Keratinocyte (primary cell): ENCODE measurements at regions not wholly inside any gene's neighbourhood (a gene's known extent, or its start where the extent isn't known, plus 50 kb on each side); places are given as distances from the start of the nearest gene placed in this dataset.

ENCODE experiments used
- DNase-seq: peaks from one replicate; pipeline ENCODE4 v3.0.0-alpha.2; 2011; ENCODE audit warnings: low read depth, missing footprints, low spot score
- FAIRE-seq: peaks from 2 replicates; lab custom pipeline; 2011; peaks lifted over from hg19 to GRCh38; lab: Jason Lieb, UNC
- H2AFZ ChIP-seq: 2 replicates; pipeline ENCODE4 v1.6.0; 2012; ENCODE audit warnings: low read length, control low read depth, inconsistent platforms; ENCODE audit not compliant: control insufficient read depth
- H3K27ac ChIP-seq: 2 replicates; pipeline ENCODE4 v1.5.1; 2011; ENCODE audit warnings: low read length; ENCODE audit not compliant: control insufficient read depth, insufficient read depth
- H3K27me3 ChIP-seq: 3 replicates; pipeline ENCODE4 v1.6.0; 2011; ENCODE audit warnings: low read length; ENCODE audit not compliant: control insufficient read depth, insufficient read depth; ENCODE audit errors: extremely low read depth
- H3K36me3 ChIP-seq, 2 experiments: 2 replicates in 1 of 2; 3 replicates in 1 of 2; pipeline ENCODE4 v1.5.1; 2011; ENCODE audit warnings: low read length in 2 of 2, mild to moderate bottlenecking in 1 of 2; ENCODE audit not compliant: control insufficient read depth in 2 of 2, insufficient read depth in 2 of 2; ENCODE audit errors: extremely low read depth in 1 of 2
- H3K4me1 ChIP-seq: 3 replicates; pipeline ENCODE4 v1.5.1; 2011; ENCODE audit warnings: low read length; ENCODE audit not compliant: control insufficient read depth, insufficient read depth; ENCODE audit errors: extremely low read depth
- H3K4me2 ChIP-seq: 3 replicates; pipeline ENCODE4 v1.6.0; 2011; ENCODE audit warnings: low read depth, low read length; ENCODE audit not compliant: control insufficient read depth, insufficient read depth; ENCODE audit errors: extremely low read depth
- H3K4me3 ChIP-seq, 3 experiments: fragments of 200-600 bp in 1 of 3; sonication (generic) in 1 of 3; 2 replicates in 2 of 3; 3 replicates in 1 of 3; pipeline ENCODE4 v1.5.1; 2011 to 2016; ENCODE audit warnings: low read length in 3 of 3, mild to moderate bottlenecking in 3 of 3, control low read depth in 2 of 3, inconsistent platforms in 1 of 3, low read depth in 1 of 3, mixed read lengths in 1 of 3, mixed run types in 1 of 3, moderate library complexity in 1 of 3; ENCODE audit not compliant: control insufficient read depth in 2 of 3, insufficient read depth in 2 of 3; ENCODE audit errors: extremely low read depth in 1 of 3
- H3K79me2 ChIP-seq: 2 replicates; pipeline ENCODE4 v1.6.0; 2012; ENCODE audit warnings: low read length; ENCODE audit not compliant: control insufficient read depth, insufficient read depth
- H3K9ac ChIP-seq: 3 replicates; pipeline ENCODE4 v1.6.0; 2011; ENCODE audit warnings: low read length; ENCODE audit not compliant: control insufficient read depth, insufficient read depth; ENCODE audit errors: extremely low read depth
- H3K9me1 ChIP-seq: 3 replicates; pipeline ENCODE4 v1.6.0; 2011; ENCODE audit warnings: low read length; ENCODE audit not compliant: control insufficient read depth, insufficient read depth; ENCODE audit errors: extremely low read depth
- H3K9me3 ChIP-seq: 2 replicates; pipeline ENCODE4 v1.5.1; 2012; ENCODE audit warnings: low read depth, low read length; ENCODE audit not compliant: control insufficient read depth
- H4K20me1 ChIP-seq: 3 replicates; pipeline ENCODE4 v1.6.0; 2011; ENCODE audit warnings: low read length; ENCODE audit not compliant: control insufficient read depth, insufficient read depth; ENCODE audit errors: extremely low read depth
- EZH2 ChIP-seq: IDR thresholded peaks from one replicate; pipeline ENCODE4 v1.6.1; 2012; ENCODE audit warnings: inconsistent platforms, mild to moderate bottlenecking, low read length, moderate library complexity
- dilution Hi-C: fragments of 300-500 bp; cut with MboI; formaldehyde crosslinking; loops from one replicate; pipeline ENCODE4 v1.7.0; 2020; ENCODE audit warnings: low sequenced_read_pairs; ENCODE audit not compliant: extremely low pct_ligation_motif_present
- TF ChIP-seq, protein P1 (sequence below), 3 experiments: IDR thresholded peaks in 1 of 3; conservative IDR thresholded peaks in 1 of 3; optimal IDR thresholded peaks in 1 of 3; 2 replicates in 2 of 3; 3 replicates in 1 of 3; pipeline versions ENCODE3 to v1.5.1; 2011; ENCODE audit warnings: low read length in 3 of 3, mild to moderate bottlenecking in 3 of 3, moderate library complexity in 2 of 3, control low read depth in 1 of 3, inconsistent platforms in 1 of 3; ENCODE audit not compliant: insufficient read depth in 2 of 3; ENCODE audit errors: extremely low read depth in 1 of 3

DNA sequence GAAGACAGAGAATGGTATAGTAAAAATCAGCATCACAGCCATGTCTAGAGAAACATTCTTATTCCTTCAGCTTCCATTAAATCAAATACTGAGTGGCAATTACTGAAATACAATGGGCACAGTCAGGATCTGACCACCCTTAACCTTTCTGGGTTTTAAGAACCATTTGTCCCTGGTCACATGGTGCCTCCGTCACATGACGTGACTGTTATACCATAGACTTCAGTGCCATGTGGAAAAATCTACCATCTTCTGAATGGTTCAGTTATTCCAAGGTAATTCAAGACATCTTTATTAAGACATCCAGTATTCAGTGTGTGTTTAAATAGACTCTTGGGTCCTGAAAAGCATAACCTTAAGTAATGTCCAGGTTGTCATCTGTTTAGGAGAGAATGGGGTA lies 553.1 kb upstream of the FLRT2 start:
- dilution Hi-C loops = no loop called here

DNA sequence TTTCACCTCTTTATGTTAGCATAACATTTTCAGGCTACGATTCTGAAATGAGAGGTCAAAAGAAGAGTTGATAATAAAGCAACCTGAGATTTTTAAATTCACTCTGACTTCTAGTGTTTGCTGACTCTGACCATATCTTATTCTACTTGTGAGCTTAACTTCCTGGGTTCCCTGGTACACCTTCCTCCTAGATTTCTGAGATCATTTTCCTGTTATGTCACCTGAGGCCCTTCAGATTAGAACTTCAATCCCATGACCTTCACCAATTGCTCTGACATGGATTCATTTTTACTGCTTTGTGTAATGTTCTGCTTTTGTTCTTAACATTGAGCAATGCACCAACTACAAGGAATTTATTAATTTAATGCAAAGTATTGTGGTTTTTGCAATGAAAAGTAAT lies 542.9 kb upstream of the FLRT2 start:
- dilution Hi-C loops = no loop called here

More for the DNA sequence above, 553.1 kb upstream of the FLRT2 start:
- Histone ChIP-seq H3K27ac (no peak overlapping the region), H3K36me3 (no peaks in the 10 kb centered on the region), H3K4me1 (peaks cover 13% of the 10 kb centered on the region), H3K9me3 (no peaks in the 10 kb centered on the region), H3K27me3 (no peaks in the 10 kb centered on the region), H2AFZ (no peak overlapping the region), H4K20me1 (no peaks in the 10 kb centered on the region), H3K4me3 (no peak overlapping the region), H3K4me2 (no peak overlapping the region), H3K9me1 (no peaks in the 10 kb centered on the region), H3K9ac (no peak overlapping the region), H3K79me2 (no peaks in the 10 kb centered on the region)
- TF ChIP-seq, protein P1, sequence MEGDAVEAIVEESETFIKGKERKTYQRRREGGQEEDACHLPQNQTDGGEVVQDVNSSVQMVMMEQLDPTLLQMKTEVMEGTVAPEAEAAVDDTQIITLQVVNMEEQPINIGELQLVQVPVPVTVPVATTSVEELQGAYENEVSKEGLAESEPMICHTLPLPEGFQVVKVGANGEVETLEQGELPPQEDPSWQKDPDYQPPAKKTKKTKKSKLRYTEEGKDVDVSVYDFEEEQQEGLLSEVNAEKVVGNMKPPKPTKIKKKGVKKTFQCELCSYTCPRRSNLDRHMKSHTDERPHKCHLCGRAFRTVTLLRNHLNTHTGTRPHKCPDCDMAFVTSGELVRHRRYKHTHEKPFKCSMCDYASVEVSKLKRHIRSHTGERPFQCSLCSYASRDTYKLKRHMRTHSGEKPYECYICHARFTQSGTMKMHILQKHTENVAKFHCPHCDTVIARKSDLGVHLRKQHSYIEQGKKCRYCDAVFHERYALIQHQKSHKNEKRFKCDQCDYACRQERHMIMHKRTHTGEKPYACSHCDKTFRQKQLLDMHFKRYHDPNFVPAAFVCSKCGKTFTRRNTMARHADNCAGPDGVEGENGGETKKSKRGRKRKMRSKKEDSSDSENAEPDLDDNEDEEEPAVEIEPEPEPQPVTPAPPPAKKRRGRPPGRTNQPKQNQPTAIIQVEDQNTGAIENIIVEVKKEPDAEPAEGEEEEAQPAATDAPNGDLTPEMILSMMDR (optimal IDR thresholded peaks at IDR 0.05 in 1 of 3, IDR thresholded peaks at IDR 0.05 in 1 of 3, conservative IDR thresholded peaks at IDR 0.05 in 1 of 3; ENCODE audit: extremely low read depth in 1 of 3, insufficient read depth in 2 of 3, low read length in 3 of 3) = no peak
- no peak for TF ChIP-seq EZH2
- DNase-seq (no peak), FAIRE-seq (peak; percentile 44)

More for the DNA sequence above, 542.9 kb upstream of the FLRT2 start:
- H2AFZ ChIP-seq = no peak overlapping the region
- H3K36me3 ChIP-seq = no peaks in the 10 kb centered on the region
- TF ChIP-seq, protein P1 (optimal IDR thresholded peaks at IDR 0.05 in 1 of 3, IDR thresholded peaks at IDR 0.05 in 1 of 3, conservative IDR thresholded peaks at IDR 0.05 in 1 of 3; ENCODE audit: extremely low read depth in 1 of 3, insufficient read depth in 2 of 3, low read length in 3 of 3) = no peak
- no peak for TF ChIP-seq EZH2
- H4K20me1 ChIP-seq = no peaks in the 10 kb centered on the region
- no peak overlapping the region for H3K4me2 ChIP-seq
- no peaks in the 10 kb centered on the region for H3K9me3 ChIP-seq
- H3K4me1 ChIP-seq = no peaks in the 10 kb centered on the region
- H3K27ac ChIP-seq = no peak overlapping the region
- H3K27me3 ChIP-seq = no peaks in the 10 kb centered on the region
- H3K9me1 ChIP-seq = no peaks in the 10 kb centered on the region
- FAIRE-seq = no peak
- no peak overlapping the region for H3K4me3 ChIP-seq
- H3K9ac ChIP-seq = no peak overlapping the region
- no peak for DNase-seq
- no peaks in the 10 kb centered on the region for H3K79me2 ChIP-seq
